HG03064 (cell line): ENCODE measurements at regions not wholly inside any gene's neighbourhood (a gene's known extent, or its start where the extent isn't known, plus 50 kb on each side); places are given as distances from the start of the nearest gene placed in this dataset.

Source experiments
- ATAC-seq: cut with Tn5 transposase; IDR thresholded peaks from one replicate; pipeline ENCODE4 v1.9.1; 2021; ENCODE audit warnings: low read depth; ENCODE audit not compliant: unreplicated experiment

GRCh38 chr2:51667679-51668078 lies 635.7 kb upstream of the NRXN1 start:
- no peak for ATAC-seq

GRCh38 chr2:51662187-51662586 lies 630.3 kb upstream of the NRXN1 start:
- no peak for ATAC-seq

GRCh38 chr2:51657849-51658248 lies 625.9 kb upstream of the NRXN1 start:
- ATAC-seq, result no peak

- peak; percentile 92 for ATAC-seq
Observed at GRCh38 chr2:51650769-51651168, 618.8 kb upstream of the NRXN1 start.

- no peak for ATAC-seq
Observed at GRCh38 chr2:51649366-51649765, 617.4 kb upstream of the NRXN1 start.

DNA sequence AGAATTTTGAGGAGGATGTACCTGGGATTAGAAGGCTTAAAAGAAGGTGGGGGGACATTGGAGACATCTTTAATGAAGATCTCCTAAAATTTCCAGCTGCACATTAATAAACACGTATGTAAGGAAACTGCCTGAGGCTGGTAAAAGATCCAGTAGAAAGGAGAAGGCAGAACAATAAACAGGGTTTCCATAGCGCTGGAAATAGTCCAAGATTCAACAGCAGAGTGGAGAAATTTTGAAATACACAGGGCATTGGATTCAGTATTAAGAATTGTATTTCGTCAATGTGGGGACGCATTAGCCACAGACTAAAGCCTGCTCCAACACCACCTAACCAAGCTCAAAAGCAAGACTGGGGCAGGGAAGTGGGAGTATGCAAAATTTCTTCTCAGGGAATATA lies 606.9 kb upstream of the NRXN1 start:
- no peak for ATAC-seq

DNA sequence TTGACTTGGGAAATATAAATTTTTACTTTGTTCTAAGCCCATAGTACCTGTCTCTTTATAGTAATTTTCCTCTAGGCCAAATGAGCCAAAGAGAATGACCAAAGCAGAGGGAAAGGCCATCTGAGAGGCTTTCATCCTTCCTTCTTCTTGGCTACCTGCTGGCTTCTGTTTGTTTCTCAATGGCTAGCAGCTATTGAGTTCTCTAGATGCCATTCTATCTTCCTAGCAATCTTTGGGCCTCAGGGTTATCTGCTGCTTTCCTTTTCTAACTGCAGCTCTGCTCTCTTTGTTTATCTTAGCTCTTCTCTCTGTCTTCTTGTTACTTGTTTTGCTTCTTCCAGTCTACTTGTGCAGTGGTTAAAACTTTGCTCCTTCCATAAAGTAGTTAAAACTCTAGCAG lies 601.1 kb upstream of the NRXN1 start:
- ATAC-seq, result no peak

GRCh38 chr2:51629406-51629805 lies 597.5 kb upstream of the NRXN1 start:
- ATAC-seq, result no peak

DNA sequence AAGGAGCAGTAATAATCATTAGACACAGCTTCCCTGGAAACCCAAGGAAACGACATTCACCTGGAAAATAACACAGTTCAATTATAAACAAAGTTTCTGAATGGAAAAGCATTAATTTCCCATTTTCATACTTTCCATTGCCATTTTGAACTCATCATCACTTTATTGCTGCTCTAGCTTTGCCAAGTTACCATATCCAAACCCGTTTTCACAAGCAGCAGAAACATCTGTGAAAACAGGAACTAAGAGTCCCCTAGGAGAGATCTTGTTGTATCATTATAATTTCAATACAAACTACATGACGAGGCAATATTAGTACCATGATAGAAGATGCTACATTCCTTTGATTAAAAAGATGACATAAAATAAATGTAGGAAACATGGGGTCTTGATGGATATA lies 597.0 kb upstream of the NRXN1 start:
- ATAC-seq, result no peak

GRCh38 chr2:51624995-51625394 lies 593.1 kb upstream of the NRXN1 start:
- ATAC-seq, result no peak

GRCh38 chr2:51620796-51621195 lies 588.9 kb upstream of the NRXN1 start:
- ATAC-seq, result no peak

DNA sequence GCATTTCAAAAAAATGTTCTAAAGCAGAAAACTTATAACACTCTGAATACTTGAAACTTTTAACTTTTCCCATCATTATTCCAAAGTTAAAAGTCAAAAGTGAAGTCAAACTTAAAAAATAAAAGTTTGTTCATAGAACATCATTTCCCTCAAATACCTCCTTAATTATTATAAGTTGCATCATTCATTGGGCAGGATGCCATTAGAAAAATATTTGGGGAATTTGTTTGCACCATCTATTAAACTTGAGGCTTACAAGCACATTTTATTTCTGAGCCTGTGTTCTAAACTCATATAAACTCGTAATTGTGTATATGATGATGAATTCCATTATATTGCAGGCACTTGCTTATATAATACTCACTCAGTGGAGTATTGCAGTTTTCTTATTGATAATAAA lies 588.0 kb upstream of the NRXN1 start:
- ATAC-seq, result no peak

GRCh38 chr2:51612387-51612786 lies 580.5 kb upstream of the NRXN1 start:
- no peak for ATAC-seq

DNA sequence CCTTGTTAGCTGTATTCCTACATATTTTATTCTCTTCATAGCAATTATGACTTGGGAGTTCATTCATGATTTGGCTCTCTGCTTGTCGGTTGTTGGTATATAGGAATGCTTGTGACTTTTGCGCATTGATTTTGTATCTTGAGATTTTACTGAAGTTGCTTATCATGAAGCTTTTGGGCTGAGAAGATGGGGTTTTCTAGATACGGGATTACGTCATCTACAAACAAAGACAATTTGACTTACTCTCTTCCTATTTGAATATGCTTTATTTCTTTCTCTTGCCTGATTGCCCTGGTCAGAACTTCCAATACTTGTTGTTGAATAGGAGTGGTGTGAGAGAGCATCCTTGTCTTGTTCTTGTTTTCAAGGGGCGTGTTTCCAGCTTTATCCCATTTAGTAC lies 569.8 kb upstream of the NRXN1 start:
- no peak for ATAC-seq

GRCh38 chr2:51597086-51597485 lies 565.2 kb upstream of the NRXN1 start:
- no peak for ATAC-seq

GRCh38 chr2:51595836-51596235 lies 563.9 kb upstream of the NRXN1 start:
- no peak for ATAC-seq

DNA sequence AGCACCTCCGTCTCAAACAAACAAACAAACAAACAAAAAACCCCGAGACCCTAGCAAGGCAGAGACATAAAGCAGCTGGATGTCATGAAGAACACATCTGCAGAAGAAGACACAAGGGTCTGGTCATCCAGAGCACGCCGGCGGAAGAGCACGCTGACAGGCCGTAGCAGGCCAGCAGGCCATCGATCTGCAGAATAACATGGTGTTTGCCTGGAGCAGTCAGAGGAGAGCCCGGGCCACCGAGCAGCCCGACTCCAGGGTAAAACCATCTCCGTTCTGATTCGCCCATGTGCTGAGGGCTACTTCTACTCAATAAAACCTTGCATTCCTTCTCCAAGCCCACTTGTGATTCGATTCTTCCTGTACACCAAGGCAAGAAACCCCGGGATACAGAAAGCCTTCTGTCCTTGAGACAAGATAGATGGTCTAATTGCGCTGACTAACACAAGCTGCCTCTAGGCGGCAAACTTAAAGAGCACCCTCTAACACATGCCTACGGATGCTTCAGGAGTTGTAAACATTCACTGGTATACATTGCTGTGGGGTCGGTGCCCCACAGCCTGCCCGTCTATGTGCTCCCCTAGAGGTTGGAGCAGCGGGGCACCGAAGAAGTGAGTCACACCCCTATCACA lies 549.8 kb upstream of the NRXN1 start:
- ATAC-seq, result no peak

DNA sequence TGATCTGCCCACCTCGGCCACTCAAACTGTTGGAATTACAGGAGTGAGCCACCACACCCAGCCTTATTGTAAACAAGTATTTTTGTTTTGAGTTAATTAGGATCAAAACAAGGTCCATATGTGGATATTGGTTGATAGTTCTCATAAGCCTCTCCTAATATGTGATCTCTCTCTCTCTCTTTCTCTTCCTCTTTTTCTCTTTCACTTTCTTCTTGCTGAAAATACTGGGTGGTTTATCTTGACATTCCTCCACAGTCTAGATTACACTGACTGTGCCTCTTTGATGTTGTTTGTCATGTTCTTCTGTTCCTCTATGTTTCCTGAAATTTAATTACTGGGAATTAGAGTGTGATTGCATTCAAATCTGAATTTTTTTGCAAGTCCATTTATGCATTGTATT lies 547.5 kb upstream of the NRXN1 start:
- no peak for ATAC-seq

DNA sequence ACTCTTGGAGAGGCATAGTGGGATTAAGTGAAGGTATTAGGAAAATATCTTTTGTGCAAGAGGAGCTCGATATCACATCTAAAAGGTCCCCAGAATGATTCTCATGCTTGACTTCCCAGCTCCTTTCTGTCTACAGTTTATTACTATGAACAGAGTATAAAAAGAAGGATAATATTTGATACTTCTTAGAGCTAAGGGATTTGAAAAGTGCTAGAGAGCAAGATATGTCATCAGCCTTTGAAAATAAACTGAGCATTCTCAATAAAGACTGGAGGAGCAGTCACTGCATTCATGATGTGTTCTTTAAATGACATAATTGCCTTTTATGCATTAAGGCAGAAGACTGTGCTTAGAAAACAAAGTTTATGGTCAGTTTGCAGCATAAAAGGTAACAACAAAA lies 543.2 kb upstream of the NRXN1 start:
- no peak for ATAC-seq

- no peak for ATAC-seq
Observed at GRCh38 chr2:51559026-51559425, 527.1 kb upstream of the NRXN1 start.

GRCh38 chr2:51553476-51553875 lies 521.5 kb upstream of the NRXN1 start:
- ATAC-seq, result no peak

GRCh38 chr2:51535763-51536162 lies 503.8 kb upstream of the NRXN1 start:
- no peak for ATAC-seq

DNA sequence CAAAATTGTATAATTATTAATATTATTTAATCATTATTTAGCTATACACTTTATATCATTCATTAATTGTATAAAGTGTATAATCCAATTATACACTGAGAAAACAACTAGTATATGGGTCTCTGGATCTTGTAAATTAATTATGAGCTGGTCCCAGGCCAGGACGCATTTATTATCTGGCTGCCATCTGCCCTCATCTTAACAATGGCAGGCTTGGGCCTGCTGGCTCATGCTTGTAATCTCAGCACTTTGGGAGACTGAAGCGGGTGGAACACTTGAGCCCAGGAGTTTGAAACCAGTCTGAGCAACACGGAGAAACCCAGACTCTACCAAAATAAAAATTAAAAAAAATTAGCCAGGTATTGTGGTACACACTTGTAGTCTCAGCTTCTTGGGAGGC lies 502.2 kb upstream of the NRXN1 start:
- no peak for ATAC-seq
